ENCODE measurements at regions not wholly inside any gene's neighbourhood (a gene's known extent, or its start where the extent isn't known, plus 50 kb on each side); places are given as distances from the start of the nearest gene placed in this dataset.

DNA sequence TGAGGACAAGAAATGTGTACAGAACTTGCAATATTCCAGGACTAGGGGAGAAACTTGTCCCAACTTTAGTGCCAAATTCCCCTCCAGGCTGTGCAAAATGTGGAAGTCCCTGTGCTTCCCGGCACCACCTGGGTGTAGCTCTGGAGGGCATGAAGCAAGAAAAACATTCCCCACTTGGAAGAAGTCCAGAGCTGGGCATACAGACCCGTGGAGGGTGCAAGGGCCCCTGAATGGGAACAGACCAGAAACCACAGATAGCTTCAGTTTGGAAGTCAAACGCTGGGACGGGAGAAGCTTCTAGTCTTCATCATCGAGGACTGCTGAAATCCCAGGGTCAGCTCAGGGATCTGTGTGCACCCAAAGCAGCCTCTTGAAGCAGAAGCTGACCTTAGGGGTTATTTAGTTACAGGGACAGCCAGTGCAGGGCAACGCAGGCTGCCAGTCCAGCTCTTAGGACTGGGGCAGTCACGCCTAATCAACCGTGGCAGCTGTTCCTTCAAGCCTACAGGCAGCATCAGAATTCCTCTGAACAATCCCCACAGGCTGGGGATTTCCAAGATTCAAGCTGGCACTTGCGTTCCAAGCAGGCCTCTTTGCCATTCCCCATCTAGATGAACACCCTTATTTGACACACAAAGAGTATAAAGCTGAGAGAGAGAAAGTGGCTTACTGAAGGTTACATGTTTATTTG is 269.4 kb downstream of the LOXHD1 start:
- H3K9ac ChIP-seq (replicated peaks in 1 of 4; ENCODE audit: extremely low read depth in 1 of 4, low read depth in 3 of 4, low read length in 3 of 4): no peak overlapping the region
- no peak for FAIRE-seq
- no peak for DNase-seq (ENCODE audit: low read depth in 1 of 2, low spot score in 2 of 2)
- no peaks in the 10 kb centered on the region for H3K79me1 ChIP-seq (ENCODE audit: low read depth, low read length)
- POLR2A ChIA-PET (ENCODE audit: partially characterized antibody): no interaction called here
- H3K79me2 ChIP-seq (ENCODE audit: control insufficient read depth in 1 of 2, insufficient read depth in 2 of 2, low read length in 2 of 2): peaks cover 0 to 3% of the 10 kb centered on the region in 2 experiments; a peak in 1 of 4 replicates
- peaks cover 7% of the 10 kb centered on the region; the same call in 1 of the 2 replicates for H3K23me2 ChIP-seq (ENCODE audit: low read depth, low read length)
- TF ChIP-seq TAF1 (IDR thresholded peaks at IDR 0.05; ENCODE audit: low read depth, low read length): no peak
- TF ChIP-seq YY1 (IDR thresholded peaks at IDR 0.05; ENCODE audit: low read depth, low read length): no peak
- TF ChIP-seq NANOG (IDR thresholded peaks at IDR 0.05; ENCODE audit: insufficient read depth, low read depth, low read length, poor library complexity, severe bottlenecking): no peak
- TF ChIP-seq MAFK (IDR thresholded peaks at IDR 0.05; ENCODE audit: low read depth, low read length): no peak
- no peak overlapping the region for H3K56ac ChIP-seq (replicated peaks; ENCODE audit: insufficient read length, low read depth, low read length)
- no peak overlapping the region for H3K23ac ChIP-seq (ENCODE audit: insufficient read length)
- H3K9me3 ChIP-seq (ENCODE audit: insufficient read depth in 2 of 2, low read depth in 1 of 2, low read length in 1 of 2): no peaks in the 10 kb centered on the region
- no peak overlapping the region for H2BK12ac ChIP-seq (ENCODE audit: low read depth, low read length)
- no peaks in the 10 kb centered on the region; a peak in 1 of 8 replicates for H3K36me3 ChIP-seq (ENCODE audit: control insufficient read depth in 2 of 4, insufficient read depth in 4 of 4, low read length in 3 of 4)
- H4K20me1 ChIP-seq (replicated peaks in 1 of 2; ENCODE audit: control insufficient read depth in 1 of 2, insufficient read depth in 2 of 2, low read length in 2 of 2): peaks cover 0 to 6% of the 10 kb centered on the region in 2 experiments
- H3K27ac ChIP-seq (ENCODE audit: low read depth, low read length): no peak overlapping the region
- no peak overlapping the region for H2AK5ac ChIP-seq (ENCODE audit: low read depth, low read length)
- H3K4me1 ChIP-seq (replicated peaks in 1 of 4; ENCODE audit: control insufficient read depth in 3 of 4, insufficient read depth in 4 of 4, low read length in 3 of 4): no peaks in the 10 kb centered on the region
- no peaks in the 10 kb centered on the region for H3K27me3 ChIP-seq (replicated peaks in 1 of 4; ENCODE audit: control insufficient read depth in 3 of 4, extremely low read depth in 1 of 4, insufficient read depth in 3 of 4, low read length in 3 of 4)
- no peak overlapping the region for H3K14ac ChIP-seq (ENCODE audit: insufficient read length)
- no peak overlapping the region for H2BK5ac ChIP-seq (ENCODE audit: low read depth, low read length)
- 90% methylated on average over 9 of the region's 9 CpGs; no CpG with 5 or more reads in 1 of the 2 experiments for WGBS, 2 experiments (ENCODE audit: extremely low coverage in 1 of 2, insufficient coverage in 1 of 2, insufficient read length in 1 of 2, insufficient replicate concordance in 2 of 2, low coverage in 1 of 2, low lambda C conversion rate in 2 of 2, missing lambda C conversion rate in 1 of 2)
- H2BK20ac ChIP-seq (ENCODE audit: low read length): no peak overlapping the region
- H2BK15ac ChIP-seq (ENCODE audit: low read length): 0 out of 2 replicates have a peak overlapping the region, but pooled peaks have one; percentile 9
- no peak overlapping the region for H2BK120ac ChIP-seq (replicated peaks; ENCODE audit: low read depth, low read length)
- no peak overlapping the region for H4K91ac ChIP-seq (replicated peaks; ENCODE audit: insufficient read length, low read length)
- H3K18ac ChIP-seq (ENCODE audit: extremely low read depth, low read length): no peak overlapping the region
- H3K4ac ChIP-seq (replicated peaks; ENCODE audit: insufficient read length, low read depth, low read length): no peak overlapping the region
- no peak overlapping the region for H3K4me3 ChIP-seq (ENCODE audit: extremely low read depth in 1 of 4, insufficient read depth in 2 of 4, low read depth in 3 of 4, low read length in 4 of 4)
- H2AFZ ChIP-seq (ENCODE audit: low read length): no peak overlapping the region
- CTCF ChIA-PET (ENCODE audit: partially characterized antibody): interaction anchor here (0.6 to 6.2 kb wide), 15 partner anchors 8 to 271 kb away, joined by 3 to 84 read pairs (median 6); no protein-coding TSS in a partner anchor
- no peak overlapping the region for H3K4me2 ChIP-seq (ENCODE audit: insufficient read depth in 1 of 2, low read depth in 2 of 2, low read length in 2 of 2)
- no peak overlapping the region; the same call in 1 of the 2 replicates for H4K8ac ChIP-seq (ENCODE audit: extremely low read depth, insufficient read depth, low read length)
- no peak overlapping the region for H4K5ac ChIP-seq (ENCODE audit: insufficient read length, low read depth, low read length)

Data from H1 (cell line).